Liver (tissue), 8 donors: ENCODE measurements at regions not wholly inside any gene's neighbourhood (a gene's known extent, or its start where the extent isn't known, plus 50 kb on each side); places are given as distances from the start of the nearest gene placed in this dataset.

Experiments used
- DNase-seq: peaks from one replicate; pipeline ENCODE4 v3.0.0-alpha.2; 2017; ENCODE audit warnings: low spot score
- H3K27ac ChIP-seq, 2 donors: one replicate each; pipeline ENCODE4 v1.7.0; 2013; ENCODE audit warnings: inconsistent platforms in 2 of 2, low read length in 2 of 2, control low read depth in 1 of 2, low read depth in 1 of 2, mild to moderate bottlenecking in 1 of 2
- H3K27me3 ChIP-seq, 4 donors: one replicate each; pipeline versions ENCODE4 v1.6.1 to v1.7.0; 2013; ENCODE audit warnings: low read length in 3 of 4, inconsistent platforms in 1 of 4, mild to moderate bottlenecking in 1 of 4, moderate library complexity in 1 of 4; ENCODE audit not compliant: control insufficient read depth in 4 of 4, insufficient read depth in 4 of 4
- H3K36me3 ChIP-seq, 4 donors: one replicate each; pipeline versions ENCODE4 v1.6.1 to v1.7.0; 2013; ENCODE audit warnings: low read length in 3 of 4, mild to moderate bottlenecking in 3 of 4, low read depth in 1 of 4, moderate library complexity in 1 of 4; ENCODE audit not compliant: control insufficient read depth in 4 of 4, insufficient read depth in 3 of 4
- H3K4me1 ChIP-seq, 4 donors: one replicate each; pipeline versions ENCODE4 v1.6.1 to v1.7.0; 2013; ENCODE audit warnings: low read length in 3 of 4, mild to moderate bottlenecking in 3 of 4, moderate library complexity in 1 of 4; ENCODE audit not compliant: control insufficient read depth in 4 of 4, insufficient read depth in 4 of 4
- H3K4me3 ChIP-seq, 3 donors: one replicate each; pipeline versions ENCODE4 v1.6.1 to v1.7.0; 2013; ENCODE audit warnings: low read length in 3 of 3, control low read depth in 1 of 3, low read depth in 1 of 3, mild to moderate bottlenecking in 1 of 3
- H3K9ac ChIP-seq, 2 donors: one replicate each; pipeline ENCODE4 v1.7.0; 2013; ENCODE audit warnings: low read length in 2 of 2, mild to moderate bottlenecking in 2 of 2, moderate library complexity in 2 of 2, control low read depth in 1 of 2, low read depth in 1 of 2
- H3K9me3 ChIP-seq, 4 donors: one replicate each; pipeline versions ENCODE4 v1.6.1 to v1.7.0; 2013; ENCODE audit warnings: low read length in 3 of 4; ENCODE audit not compliant: control insufficient read depth in 4 of 4
- EGR1 ChIP-seq, 2 donors: IDR thresholded peaks; 2 replicates each; pipeline ENCODE4 v1.6.1; 2016 to 2018; ENCODE audit warnings: antibody characterized with exemption in 2 of 2, low read depth in 2 of 2
- FOXA2 ChIP-seq: IDR thresholded peaks from 2 replicates; pipeline ENCODE4 v1.6.1; 2016; ENCODE audit warnings: antibody characterized with exemption
- HNF4A ChIP-seq, 2 donors: conservative IDR thresholded peaks; 2 replicates each; pipeline ENCODE4 v1.6.1; 2016; ENCODE audit warnings: antibody characterized with exemption in 2 of 2, mild to moderate bottlenecking in 2 of 2
- HNF4G ChIP-seq: IDR thresholded peaks from 2 replicates; pipeline ENCODE4 v1.6.1; 2016; ENCODE audit warnings: antibody characterized with exemption
- JUND ChIP-seq, 2 donors: IDR thresholded peaks; 2 replicates each; pipeline ENCODE4 v1.6.1; 2016; ENCODE audit warnings: antibody characterized with exemption in 2 of 2
- NR2F2 ChIP-seq: IDR thresholded peaks from 2 replicates; pipeline ENCODE4 v1.6.1; 2016; ENCODE audit warnings: antibody characterized with exemption
- RAD21 ChIP-seq, 2 donors: IDR thresholded peaks; 2 replicates each; pipeline ENCODE4 v1.6.1; 2016; ENCODE audit warnings: antibody characterized with exemption in 2 of 2, mild to moderate bottlenecking in 2 of 2
- RXRA ChIP-seq, 2 donors: IDR thresholded peaks; 2 replicates each; pipeline ENCODE4 v1.6.1; 2017 to 2018; ENCODE audit warnings: antibody characterized with exemption in 2 of 2, mild to moderate bottlenecking in 1 of 2
- SP1 ChIP-seq: IDR thresholded peaks from 2 replicates; pipeline ENCODE4 v1.6.1; 2018; ENCODE audit warnings: antibody characterized with exemption, mild to moderate bottlenecking
- TAF1 ChIP-seq: conservative IDR thresholded peaks from 2 replicates; pipeline ENCODE4 v1.6.1; 2016; ENCODE audit warnings: antibody characterized with exemption, mild to moderate bottlenecking
- WGBS: extraction: QIAGEN DNeasy Blood & Tissue Kit; methylation state at CpG from one replicate; pipeline ENCODE4 v1.1.7; 2013; 5-methylcytosine and 5-hydroxymethylcytosine counted together
- TF ChIP-seq, protein P1 (sequence below): IDR thresholded peaks from 2 replicates; pipeline ENCODE4 v1.6.1; 2016; ENCODE audit warnings: antibody characterized with exemption
- TF ChIP-seq, protein P2 (sequence below): IDR thresholded peaks from 2 replicates; pipeline ENCODE4 v1.6.1; 2016; ENCODE audit warnings: antibody characterized with exemption
- TF ChIP-seq, protein P3 (sequence below): fragments of 150-350 bp; IDR thresholded peaks from 2 replicates; pipeline ENCODE4 v1.5.1; 2017; ENCODE audit warnings: improper control_type of control experiment, low read depth, low read length; ENCODE audit not compliant: missing input control
- TF ChIP-seq, protein P4 (sequence below): IDR thresholded peaks from 2 replicates; pipeline ENCODE4 v1.6.1; 2016; ENCODE audit warnings: antibody characterized with exemption
- TF ChIP-seq, protein P5 (sequence below): IDR thresholded peaks from 2 replicates; pipeline ENCODE4 v1.6.1; 2016; ENCODE audit warnings: antibody characterized with exemption, mild to moderate bottlenecking
- donor health status: healthy.
- donor health status: healthy.
- donor health status: healthy.
- donor health status: healthy.
- donor health status: healthy.

DNA sequence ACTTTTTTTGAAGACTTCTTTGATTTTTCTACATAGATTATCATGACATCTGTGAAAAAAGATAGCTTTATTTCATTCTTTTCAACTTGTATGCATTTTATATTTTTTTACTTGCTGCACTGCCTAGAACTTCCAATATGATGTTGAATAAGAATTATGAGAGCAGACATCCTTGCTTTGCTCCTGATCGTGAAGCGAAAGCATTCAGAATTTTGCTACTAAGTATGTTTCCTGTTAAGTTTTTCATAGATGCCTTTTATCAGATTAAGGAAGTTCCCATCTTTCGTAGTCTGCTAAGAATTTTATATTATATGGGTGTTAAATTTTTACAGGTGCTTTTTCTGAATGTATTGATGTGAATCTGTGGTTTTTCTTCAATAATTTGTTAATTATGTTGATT is 163.4 kb upstream of the GADL1 start:
- no peak overlapping the region for H3K9ac ChIP-seq
- WGBS = 79% methylated on average over 3 of the region's 3 CpGs
- H3K9me3 ChIP-seq = no peaks in the 10 kb centered on the region
- no peak for DNase-seq
- TF ChIP-seq RAD21 (IDR thresholded peaks at IDR 0.05) (no peak), EGR1 (IDR thresholded peaks at IDR 0.05; ENCODE audit: low read depth in 2 of 2) (no peak), TAF1 (no peak), JUND (IDR thresholded peaks at IDR 0.05) (no peak)
- TF ChIP-seq, protein P1, sequence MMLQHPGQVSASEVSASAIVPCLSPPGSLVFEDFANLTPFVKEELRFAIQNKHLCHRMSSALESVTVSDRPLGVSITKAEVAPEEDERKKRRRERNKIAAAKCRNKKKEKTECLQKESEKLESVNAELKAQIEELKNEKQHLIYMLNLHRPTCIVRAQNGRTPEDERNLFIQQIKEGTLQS = no peak
- H3K4me3 ChIP-seq = no peak overlapping the region
- no peaks in the 10 kb centered on the region for H3K4me1 ChIP-seq
- no peaks in the 10 kb centered on the region for H3K36me3 ChIP-seq
- H3K27me3 ChIP-seq = peaks cover 0 to 2% (median 0%) of the 10 kb centered on the region in 4 donors
- H3K27ac ChIP-seq = no peak overlapping the region

DNA sequence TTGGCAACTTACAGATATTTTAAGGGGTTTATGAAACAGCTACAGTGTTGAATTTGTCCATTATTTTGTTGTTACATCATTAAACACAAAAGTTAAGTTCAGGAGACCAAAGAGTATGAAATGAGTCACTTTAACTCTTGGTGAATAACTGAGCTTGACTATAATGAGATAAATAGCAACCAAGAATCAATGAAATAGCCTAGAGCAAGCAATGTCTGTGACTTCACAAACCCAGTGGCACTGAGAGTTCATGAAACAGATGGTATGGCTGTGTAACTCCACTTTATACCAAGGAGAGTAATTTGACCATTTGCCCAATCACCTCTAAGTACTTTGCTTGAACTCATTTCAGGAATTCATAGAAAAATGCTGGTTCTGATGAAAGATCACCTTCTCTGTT is 169.6 kb upstream of the GADL1 start:
- no peak for TF ChIP-seq HNF4G
- TF ChIP-seq, protein P2, sequence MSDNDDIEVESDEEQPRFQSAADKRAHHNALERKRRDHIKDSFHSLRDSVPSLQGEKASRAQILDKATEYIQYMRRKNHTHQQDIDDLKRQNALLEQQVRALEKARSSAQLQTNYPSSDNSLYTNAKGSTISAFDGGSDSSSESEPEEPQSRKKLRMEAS = no peak
- Histone ChIP-seq H3K36me3 (no peaks in the 10 kb centered on the region), H3K4me1 (no peaks in the 10 kb centered on the region), H3K9me3 (no peaks in the 10 kb centered on the region), H3K4me3 (no peak overlapping the region), H3K27me3 (no peaks in the 10 kb centered on the region), H3K9ac (no peak overlapping the region), H3K27ac (no peak overlapping the region)
- no peak for DNase-seq

DNA sequence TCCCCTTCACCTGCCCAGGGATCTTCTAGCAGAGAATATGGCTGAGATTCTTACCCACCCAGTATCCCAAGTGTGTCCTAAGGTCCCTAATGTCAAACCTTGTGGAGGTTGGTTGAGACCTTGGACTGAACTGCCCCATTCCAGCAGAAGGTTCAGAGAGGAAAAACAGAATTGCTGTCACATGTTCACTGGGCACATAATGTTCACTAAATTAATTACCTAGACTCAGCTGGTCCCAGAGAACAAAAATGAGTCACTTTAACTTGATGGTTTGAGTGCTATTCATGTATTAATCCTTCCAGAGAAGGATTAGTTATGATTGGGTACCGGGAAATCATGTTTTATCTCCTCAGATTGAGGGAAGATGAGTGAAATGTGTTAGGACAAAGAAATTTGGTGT is 171.3 kb upstream of the GADL1 start:
- no peak overlapping the region for H3K4me3 ChIP-seq
- TF ChIP-seq HNF4G (no peak), RXRA (IDR thresholded peaks at IDR 0.05) (no peak), TAF1 (no peak), HNF4A (conservative IDR thresholded peaks at IDR 0.05) (no peak), NR2F2 (no peak), JUND (IDR thresholded peaks at IDR 0.05) (no peak), EGR1 (IDR thresholded peaks at IDR 0.05; ENCODE audit: low read depth in 2 of 2) (no peak), SP1 (no peak), FOXA2 (no peak)
- TF ChIP-seq, protein P3, sequence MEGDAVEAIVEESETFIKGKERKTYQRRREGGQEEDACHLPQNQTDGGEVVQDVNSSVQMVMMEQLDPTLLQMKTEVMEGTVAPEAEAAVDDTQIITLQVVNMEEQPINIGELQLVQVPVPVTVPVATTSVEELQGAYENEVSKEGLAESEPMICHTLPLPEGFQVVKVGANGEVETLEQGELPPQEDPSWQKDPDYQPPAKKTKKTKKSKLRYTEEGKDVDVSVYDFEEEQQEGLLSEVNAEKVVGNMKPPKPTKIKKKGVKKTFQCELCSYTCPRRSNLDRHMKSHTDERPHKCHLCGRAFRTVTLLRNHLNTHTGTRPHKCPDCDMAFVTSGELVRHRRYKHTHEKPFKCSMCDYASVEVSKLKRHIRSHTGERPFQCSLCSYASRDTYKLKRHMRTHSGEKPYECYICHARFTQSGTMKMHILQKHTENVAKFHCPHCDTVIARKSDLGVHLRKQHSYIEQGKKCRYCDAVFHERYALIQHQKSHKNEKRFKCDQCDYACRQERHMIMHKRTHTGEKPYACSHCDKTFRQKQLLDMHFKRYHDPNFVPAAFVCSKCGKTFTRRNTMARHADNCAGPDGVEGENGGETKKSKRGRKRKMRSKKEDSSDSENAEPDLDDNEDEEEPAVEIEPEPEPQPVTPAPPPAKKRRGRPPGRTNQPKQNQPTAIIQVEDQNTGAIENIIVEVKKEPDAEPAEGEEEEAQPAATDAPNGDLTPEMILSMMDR = no peak
- TF ChIP-seq, protein P4, sequence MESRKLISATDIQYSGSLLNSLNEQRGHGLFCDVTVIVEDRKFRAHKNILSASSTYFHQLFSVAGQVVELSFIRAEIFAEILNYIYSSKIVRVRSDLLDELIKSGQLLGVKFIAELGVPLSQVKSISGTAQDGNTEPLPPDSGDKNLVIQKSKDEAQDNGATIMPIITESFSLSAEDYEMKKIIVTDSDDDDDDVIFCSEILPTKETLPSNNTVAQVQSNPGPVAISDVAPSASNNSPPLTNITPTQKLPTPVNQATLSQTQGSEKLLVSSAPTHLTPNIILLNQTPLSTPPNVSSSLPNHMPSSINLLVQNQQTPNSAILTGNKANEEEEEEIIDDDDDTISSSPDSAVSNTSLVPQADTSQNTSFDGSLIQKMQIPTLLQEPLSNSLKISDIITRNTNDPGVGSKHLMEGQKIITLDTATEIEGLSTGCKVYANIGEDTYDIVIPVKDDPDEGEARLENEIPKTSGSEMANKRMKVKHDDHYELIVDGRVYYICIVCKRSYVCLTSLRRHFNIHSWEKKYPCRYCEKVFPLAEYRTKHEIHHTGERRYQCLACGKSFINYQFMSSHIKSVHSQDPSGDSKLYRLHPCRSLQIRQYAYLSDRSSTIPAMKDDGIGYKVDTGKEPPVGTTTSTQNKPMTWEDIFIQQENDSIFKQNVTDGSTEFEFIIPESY = no peak
- TF ChIP-seq, protein P5, sequence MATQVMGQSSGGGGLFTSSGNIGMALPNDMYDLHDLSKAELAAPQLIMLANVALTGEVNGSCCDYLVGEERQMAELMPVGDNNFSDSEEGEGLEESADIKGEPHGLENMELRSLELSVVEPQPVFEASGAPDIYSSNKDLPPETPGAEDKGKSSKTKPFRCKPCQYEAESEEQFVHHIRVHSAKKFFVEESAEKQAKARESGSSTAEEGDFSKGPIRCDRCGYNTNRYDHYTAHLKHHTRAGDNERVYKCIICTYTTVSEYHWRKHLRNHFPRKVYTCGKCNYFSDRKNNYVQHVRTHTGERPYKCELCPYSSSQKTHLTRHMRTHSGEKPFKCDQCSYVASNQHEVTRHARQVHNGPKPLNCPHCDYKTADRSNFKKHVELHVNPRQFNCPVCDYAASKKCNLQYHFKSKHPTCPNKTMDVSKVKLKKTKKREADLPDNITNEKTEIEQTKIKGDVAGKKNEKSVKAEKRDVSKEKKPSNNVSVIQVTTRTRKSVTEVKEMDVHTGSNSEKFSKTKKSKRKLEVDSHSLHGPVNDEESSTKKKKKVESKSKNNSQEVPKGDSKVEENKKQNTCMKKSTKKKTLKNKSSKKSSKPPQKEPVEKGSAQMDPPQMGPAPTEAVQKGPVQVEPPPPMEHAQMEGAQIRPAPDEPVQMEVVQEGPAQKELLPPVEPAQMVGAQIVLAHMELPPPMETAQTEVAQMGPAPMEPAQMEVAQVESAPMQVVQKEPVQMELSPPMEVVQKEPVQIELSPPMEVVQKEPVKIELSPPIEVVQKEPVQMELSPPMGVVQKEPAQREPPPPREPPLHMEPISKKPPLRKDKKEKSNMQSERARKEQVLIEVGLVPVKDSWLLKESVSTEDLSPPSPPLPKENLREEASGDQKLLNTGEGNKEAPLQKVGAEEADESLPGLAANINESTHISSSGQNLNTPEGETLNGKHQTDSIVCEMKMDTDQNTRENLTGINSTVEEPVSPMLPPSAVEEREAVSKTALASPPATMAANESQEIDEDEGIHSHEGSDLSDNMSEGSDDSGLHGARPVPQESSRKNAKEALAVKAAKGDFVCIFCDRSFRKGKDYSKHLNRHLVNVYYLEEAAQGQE = no peak
- TF ChIP-seq, protein P1 = no peak
- TF ChIP-seq, protein P2 = no peak
- 92% methylated on average over 1 of the region's 1 CpG for WGBS
- H3K36me3 ChIP-seq = no peaks in the 10 kb centered on the region
- no peak overlapping the region for H3K27ac ChIP-seq
- no peaks in the 10 kb centered on the region for H3K4me1 ChIP-seq
- H3K9ac ChIP-seq = no peak overlapping the region
- H3K9me3 ChIP-seq = no peaks in the 10 kb centered on the region
- no peaks in the 10 kb centered on the region for H3K27me3 ChIP-seq
- DNase-seq = no peak
